ENCODE measurements at regions not wholly inside any gene's neighbourhood (a gene's known extent, or its start where the extent isn't known, plus 50 kb on each side); places are given as distances from the start of the nearest gene placed in this dataset.

GRCh38 chr16:59400830-59401229 is 666.7 kb upstream of the GOT2 start:
- Histone ChIP-seq H3K36me3 (ENCODE audit: control insufficient read depth, insufficient read depth, low read length) (no peaks in the 10 kb centered on the region), H3K27me3 (replicated peaks; ENCODE audit: control insufficient read depth, insufficient read depth, low read length) (no peaks in the 10 kb centered on the region), H3K4me3 (replicated peaks; ENCODE audit: low read depth, low read length) (no peak overlapping the region)
- TF ChIP-seq, protein P1, sequence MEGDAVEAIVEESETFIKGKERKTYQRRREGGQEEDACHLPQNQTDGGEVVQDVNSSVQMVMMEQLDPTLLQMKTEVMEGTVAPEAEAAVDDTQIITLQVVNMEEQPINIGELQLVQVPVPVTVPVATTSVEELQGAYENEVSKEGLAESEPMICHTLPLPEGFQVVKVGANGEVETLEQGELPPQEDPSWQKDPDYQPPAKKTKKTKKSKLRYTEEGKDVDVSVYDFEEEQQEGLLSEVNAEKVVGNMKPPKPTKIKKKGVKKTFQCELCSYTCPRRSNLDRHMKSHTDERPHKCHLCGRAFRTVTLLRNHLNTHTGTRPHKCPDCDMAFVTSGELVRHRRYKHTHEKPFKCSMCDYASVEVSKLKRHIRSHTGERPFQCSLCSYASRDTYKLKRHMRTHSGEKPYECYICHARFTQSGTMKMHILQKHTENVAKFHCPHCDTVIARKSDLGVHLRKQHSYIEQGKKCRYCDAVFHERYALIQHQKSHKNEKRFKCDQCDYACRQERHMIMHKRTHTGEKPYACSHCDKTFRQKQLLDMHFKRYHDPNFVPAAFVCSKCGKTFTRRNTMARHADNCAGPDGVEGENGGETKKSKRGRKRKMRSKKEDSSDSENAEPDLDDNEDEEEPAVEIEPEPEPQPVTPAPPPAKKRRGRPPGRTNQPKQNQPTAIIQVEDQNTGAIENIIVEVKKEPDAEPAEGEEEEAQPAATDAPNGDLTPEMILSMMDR (IDR thresholded peaks at IDR 0.05; ENCODE audit: insufficient read depth, low read length, poor library complexity, severe bottlenecking) = no peak
- no peak for DNase-seq (ENCODE audit: extremely low read depth, insufficient read length)

GRCh38 chr16:59397638-59398037 is 663.5 kb upstream of the GOT2 start:
- TF ChIP-seq, protein P1 (IDR thresholded peaks at IDR 0.05; ENCODE audit: insufficient read depth, low read length, poor library complexity, severe bottlenecking) = no peak
- no peak for DNase-seq (ENCODE audit: extremely low read depth, insufficient read length)
- Histone ChIP-seq H3K4me3 (replicated peaks; ENCODE audit: low read depth, low read length) (no peak overlapping the region), H3K27me3 (replicated peaks; ENCODE audit: control insufficient read depth, insufficient read depth, low read length) (no peaks in the 10 kb centered on the region), H3K36me3 (ENCODE audit: control insufficient read depth, insufficient read depth, low read length) (no peaks in the 10 kb centered on the region)

GRCh38 chr16:59394526-59394925 is 660.4 kb upstream of the GOT2 start:
- no peaks in the 10 kb centered on the region for H3K36me3 ChIP-seq (ENCODE audit: control insufficient read depth, insufficient read depth, low read length)
- TF ChIP-seq, protein P1 (IDR thresholded peaks at IDR 0.05; ENCODE audit: insufficient read depth, low read length, poor library complexity, severe bottlenecking) = no peak
- no peak overlapping the region for H3K4me3 ChIP-seq (replicated peaks; ENCODE audit: low read depth, low read length)
- no peak for DNase-seq (ENCODE audit: extremely low read depth, insufficient read length)
- H3K27me3 ChIP-seq (replicated peaks; ENCODE audit: control insufficient read depth, insufficient read depth, low read length) = no peaks in the 10 kb centered on the region

DNA sequence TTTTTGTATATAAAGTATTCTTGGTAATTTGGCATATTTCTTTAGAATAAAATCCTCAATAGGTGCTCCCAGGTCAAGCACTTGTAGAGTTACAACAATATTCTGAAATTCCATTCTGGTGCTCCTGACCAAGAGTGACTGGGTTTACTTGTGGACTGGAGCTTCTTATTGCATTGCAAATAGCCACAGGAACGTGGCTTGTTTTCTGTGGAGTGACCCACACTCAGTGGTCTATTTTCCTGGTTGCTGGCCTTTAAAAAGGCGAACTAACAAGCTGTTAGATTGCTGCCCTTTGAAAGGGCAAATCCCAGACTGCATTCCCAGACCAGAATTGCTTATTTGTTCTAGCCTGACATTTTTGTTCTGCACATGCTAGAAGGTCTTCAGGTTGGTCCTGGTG is 658.8 kb upstream of the GOT2 start:
- no peak for DNase-seq (ENCODE audit: extremely low read depth, insufficient read length)
- H3K4me3 ChIP-seq (replicated peaks; ENCODE audit: low read depth, low read length) = no peak overlapping the region
- H3K27me3 ChIP-seq (replicated peaks; ENCODE audit: control insufficient read depth, insufficient read depth, low read length) = no peaks in the 10 kb centered on the region
- TF ChIP-seq, protein P1 (IDR thresholded peaks at IDR 0.05; ENCODE audit: insufficient read depth, low read length, poor library complexity, severe bottlenecking) = no peak
- H3K36me3 ChIP-seq (ENCODE audit: control insufficient read depth, insufficient read depth, low read length) = no peaks in the 10 kb centered on the region

GRCh38 chr16:59391617-59392364 is 657.7 kb upstream of the GOT2 start:
- no peaks in the 10 kb centered on the region for H3K36me3 ChIP-seq (ENCODE audit: control insufficient read depth, insufficient read depth, low read length)
- H3K4me3 ChIP-seq (replicated peaks; ENCODE audit: low read depth, low read length) = no peak overlapping the region
- no peaks in the 10 kb centered on the region for H3K27me3 ChIP-seq (replicated peaks; ENCODE audit: control insufficient read depth, insufficient read depth, low read length)
- TF ChIP-seq, protein P1 (IDR thresholded peaks at IDR 0.05; ENCODE audit: insufficient read depth, low read length, poor library complexity, severe bottlenecking) = no peak
- DNase-seq (ENCODE audit: extremely low read depth, insufficient read length) = no peak

DNA sequence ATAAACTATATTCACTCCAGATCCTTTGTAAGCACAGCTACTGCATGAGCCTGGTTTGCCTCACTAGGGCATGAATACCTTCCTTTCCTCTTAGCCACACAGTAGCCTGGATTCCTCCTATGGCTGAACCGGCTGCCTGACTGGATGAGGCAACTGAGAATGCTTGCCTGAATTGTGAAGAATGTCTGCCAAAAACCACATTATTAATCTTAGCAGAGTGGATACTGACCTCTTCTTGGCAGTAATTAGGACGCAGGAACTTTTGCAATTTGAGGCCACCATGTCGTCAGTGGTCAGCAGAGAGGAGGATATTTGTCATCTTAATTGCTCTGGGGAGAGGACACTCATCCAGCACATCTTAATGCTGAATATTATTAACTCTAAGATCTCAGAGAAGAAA is 651.8 kb upstream of the GOT2 start:
- Histone ChIP-seq H3K36me3 (ENCODE audit: control insufficient read depth, insufficient read depth, low read length) (no peaks in the 10 kb centered on the region), H3K27me3 (replicated peaks; ENCODE audit: control insufficient read depth, insufficient read depth, low read length) (no peaks in the 10 kb centered on the region), H3K4me3 (replicated peaks; ENCODE audit: low read depth, low read length) (no peak overlapping the region)
- TF ChIP-seq, protein P1 (IDR thresholded peaks at IDR 0.05; ENCODE audit: insufficient read depth, low read length, poor library complexity, severe bottlenecking) = no peak
- DNase-seq (ENCODE audit: extremely low read depth, insufficient read length) = no peak

Measured in GM06990 (cell line).